NOMO-1 treated with DMSO at 0.1 percent for 48 hours (cell line): ENCODE measurements at regions not wholly inside any gene's neighbourhood (a gene's known extent, or its start where the extent isn't known, plus 50 kb on each side); places are given as distances from the start of the nearest gene placed in this dataset.

ENCODE experiments used
- DNase-seq: peaks from one replicate; lab custom pipeline; 2025; ENCODE audit not compliant: unreplicated experiment; lab: John Stamatoyannopoulos, UW

DNA sequence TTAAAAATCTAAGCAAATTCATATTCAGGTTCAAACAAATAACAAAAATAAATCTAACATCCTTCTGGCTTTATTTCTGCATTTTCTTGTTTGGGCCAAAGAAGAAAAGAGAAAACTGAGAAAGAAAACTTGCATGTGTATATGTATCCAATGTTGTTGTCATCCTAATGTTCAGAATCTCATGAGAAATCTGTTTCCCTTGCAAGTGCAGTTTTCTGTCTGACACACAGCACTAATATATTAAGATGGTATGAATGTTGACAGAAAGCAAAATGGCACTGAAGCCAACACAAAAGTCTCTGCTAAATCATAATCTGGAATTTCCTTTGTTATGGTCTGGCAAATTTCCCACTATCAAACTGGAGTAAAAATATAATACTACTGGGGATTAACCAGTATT, 235.9 kb downstream of the HGF start:
- DNase-seq = no peak

DNA sequence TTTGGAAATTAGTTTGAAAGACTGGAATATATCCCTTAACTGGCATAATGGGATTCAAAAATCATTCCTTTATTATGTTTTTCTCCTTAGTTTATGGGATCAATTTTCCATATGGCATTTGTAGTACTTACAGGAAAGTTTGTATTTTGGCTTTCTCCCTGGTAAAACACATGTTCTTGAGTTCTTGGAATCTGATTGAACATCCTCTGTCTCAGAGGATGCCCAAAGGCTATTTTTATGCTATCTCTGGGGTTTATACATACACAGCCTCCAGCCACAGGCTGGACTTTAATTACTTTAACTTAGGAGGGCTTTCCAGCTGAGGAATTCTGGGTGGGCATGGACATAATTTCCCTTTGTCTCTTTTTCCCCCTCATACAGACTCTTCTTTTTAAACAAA, 236.4 kb downstream of the HGF start:
- DNase-seq = no peak

DNA sequence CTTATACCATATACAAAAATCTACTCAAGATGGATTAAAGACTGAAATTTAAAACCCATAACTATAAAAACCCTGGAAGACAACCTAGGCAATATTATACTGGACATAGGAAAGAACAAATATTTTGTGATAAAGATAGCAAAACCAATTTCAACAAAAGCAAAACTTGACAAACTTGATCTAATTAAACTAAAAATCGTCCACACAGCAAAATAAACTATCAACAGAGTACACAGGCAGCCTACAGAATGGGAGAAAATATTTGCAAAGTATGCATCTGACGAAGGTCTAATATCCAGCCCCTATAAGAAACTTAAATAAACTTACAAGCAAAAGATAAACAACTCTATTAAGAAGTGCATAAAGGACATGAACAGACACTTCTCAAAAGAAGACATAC, 240.1 kb downstream of the HGF start:
- no peak for DNase-seq

DNA sequence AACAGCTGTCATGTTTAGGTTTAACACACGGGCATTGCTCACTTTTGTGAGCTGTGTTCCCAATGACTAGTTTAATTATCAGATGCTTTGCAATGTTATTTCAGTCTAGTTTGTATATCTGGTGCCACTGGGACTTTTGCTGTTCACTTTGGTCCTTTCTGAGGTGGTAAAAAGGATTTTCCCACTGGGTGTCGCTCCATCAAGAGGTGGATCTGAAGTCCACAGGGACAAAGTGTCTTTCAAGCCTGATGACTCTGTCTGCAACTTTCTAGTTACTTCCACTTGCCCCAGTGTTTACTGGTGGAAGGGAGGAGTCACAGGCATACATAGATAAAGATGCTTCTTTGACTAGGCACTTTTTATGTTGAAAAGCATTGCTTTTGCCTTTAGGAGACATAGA, 242.2 kb downstream of the HGF start:
- DNase-seq = no peak

DNA sequence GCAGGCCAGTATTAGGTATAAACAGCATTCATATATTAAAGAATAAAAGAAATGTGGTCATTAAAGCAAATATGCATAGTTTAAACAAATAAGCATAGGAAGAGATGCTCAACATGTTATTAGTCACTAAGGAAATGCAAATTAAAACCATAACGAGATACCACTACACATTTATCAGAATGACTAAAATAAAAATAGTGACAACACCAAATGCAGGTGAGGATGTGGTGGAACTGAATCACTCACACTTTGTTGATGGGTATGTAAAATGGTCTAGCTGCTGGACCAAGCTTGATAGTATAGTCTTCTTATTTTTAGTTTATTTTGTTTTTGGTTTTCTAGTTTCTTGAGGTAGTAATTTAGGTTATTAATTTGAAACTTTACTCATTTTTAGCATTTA, 242.9 kb downstream of the HGF start:
- DNase-seq = no peak

DNA sequence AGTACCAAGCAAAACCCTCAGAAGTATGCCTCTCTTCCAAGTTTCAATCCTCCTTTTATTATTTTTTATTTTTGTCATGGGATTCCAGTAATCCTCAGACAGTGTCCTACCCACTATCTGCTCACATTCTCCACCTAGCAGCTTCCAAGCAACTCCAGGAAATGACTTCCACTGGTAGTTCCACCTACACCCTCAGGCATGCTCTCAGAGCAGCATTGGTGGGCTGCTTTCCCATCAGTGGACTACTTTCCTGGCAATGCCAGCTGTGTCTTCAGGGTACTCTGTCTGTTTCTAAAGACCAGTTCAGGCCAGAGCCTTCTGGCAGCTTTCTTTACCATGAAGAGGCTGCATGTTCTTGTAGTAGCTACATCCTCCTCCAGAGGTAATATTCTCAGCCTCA, 244.0 kb downstream of the HGF start:
- DNase-seq = no peak

DNA sequence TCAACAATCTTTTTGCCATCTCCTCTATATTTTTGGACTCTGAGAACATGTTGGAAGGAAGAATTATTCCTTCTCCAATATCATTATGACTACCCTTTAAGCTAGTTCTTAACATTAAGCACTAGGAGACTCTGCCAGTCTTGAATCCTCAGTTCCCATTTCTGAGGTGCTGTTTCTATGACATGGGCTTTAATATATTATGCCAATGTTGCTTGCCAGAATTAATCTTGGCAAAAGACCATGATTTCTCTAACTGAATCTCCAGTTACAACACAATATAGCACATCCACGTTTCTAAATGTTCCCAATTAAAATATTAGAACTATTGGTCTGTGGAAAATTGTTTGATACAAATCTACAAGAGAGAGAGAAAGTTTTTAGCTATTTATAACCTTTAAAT, 250.0 kb downstream of the HGF start:
- no peak for DNase-seq

DNA sequence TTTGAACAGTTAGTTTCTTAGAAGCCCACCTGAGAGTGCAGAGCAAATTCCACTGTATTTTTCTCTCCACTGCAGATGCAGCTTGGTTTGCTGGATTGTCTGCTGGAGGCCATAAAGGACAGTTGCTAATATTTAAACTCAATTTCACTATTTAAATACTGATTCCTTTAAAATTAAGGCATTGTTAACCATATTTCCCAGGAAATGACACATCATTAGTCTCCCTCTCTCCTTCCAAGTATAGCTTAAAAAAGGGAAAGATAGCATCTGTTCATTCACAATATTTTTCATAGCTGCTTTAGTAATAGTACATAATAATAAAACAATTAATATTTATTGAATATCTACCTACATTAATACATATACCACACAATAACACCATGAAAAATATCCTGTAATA, 252.9 kb downstream of the HGF start:
- DNase-seq = no peak

DNA sequence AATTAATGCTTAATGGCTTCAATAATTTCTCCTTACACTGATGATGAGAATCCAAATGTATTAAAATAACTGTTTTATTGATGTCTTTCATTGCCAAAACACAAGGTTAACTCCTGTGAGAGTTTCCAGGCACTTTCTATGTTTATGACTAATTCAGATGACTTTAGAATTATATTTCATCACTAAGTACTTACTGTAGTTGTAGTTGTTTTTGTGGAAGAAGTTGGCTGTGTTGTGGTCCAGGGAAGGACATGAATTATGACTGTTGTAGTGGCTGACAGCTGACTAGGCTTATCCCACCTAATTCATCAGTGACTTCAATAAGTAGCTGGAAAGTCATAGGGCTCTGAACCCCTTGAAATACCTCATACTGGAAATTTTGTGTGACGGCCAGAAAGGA, 254.8 kb downstream of the HGF start:
- no peak for DNase-seq

DNA sequence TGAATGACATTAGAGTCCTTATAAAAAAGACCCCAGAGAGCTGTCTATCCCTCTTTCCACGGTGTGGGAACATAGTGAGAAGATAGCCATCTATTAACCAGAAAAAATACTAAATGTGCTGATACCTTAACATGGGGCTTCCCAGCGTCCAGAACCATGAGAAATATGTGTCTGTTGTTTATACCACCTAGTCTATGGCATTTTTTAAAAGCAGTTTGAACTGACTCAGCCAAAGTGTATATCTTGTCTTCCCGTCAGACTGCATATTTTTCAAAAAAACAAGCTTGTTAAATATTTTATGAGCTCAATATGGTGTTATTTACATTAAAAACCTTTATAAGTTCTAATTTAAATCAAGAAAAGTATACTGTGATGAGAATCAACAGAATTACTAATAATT, 255.3 kb downstream of the HGF start:
- DNase-seq = no peak

DNA sequence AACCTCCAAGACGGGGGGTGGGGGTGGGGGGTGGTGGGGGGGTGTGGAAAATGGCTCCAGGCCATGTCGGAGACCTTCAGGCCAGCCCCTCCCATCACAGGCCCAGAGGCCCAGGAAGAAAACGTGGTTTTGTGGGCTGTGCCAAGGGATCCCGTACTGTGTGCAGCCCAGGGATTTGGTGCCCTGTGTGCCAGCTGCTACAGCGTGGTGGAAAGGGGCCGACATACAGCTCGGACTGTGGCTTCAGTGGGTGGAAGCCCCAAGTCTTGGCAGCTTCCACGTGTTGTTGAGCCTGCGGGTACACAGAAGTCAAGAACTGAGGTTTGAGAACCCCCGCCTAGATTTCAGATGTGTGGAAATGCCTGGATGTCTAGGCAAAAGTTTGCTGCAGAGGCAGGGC, 259.7 kb downstream of the HGF start:
- DNase-seq = no peak

DNA sequence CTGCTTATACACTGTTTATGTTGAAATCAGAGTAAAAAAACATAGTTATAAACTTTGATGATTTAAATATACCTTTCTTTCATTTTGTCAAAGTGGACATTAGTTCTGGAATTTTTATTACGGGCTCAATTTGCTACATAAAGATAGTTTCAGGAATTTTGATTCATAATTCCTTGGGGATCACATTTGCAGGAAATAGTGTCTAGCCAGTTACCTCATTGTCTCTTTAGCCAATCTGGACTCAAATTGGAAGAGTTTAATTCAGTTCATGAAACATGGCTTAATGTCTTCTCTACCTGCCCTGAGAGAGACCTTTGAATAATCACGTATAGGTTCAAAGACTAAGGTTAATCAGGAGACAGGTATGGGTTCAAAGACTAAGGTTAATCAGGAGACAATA, 262.6 kb downstream of the HGF start:
- DNase-seq = no peak

DNA sequence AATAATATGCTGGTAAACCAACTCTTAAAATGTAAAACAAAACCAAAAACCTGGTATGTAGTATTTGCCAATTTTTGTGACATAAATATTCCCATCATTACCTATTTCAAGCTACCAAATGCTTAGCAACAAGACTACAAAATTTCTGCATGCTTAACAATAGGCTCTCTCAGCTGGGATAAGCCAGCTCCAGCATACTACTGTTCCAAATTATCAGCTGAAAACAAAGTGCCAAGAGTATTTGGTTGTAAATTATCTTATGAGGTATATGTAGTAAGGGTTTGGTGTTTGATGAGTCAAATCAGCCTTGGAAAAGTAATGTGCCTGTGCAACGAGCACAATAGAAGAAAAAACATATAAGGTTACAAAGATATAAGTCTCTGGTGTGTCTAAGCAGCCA, 263.2 kb downstream of the HGF start:
- DNase-seq = no peak

DNA sequence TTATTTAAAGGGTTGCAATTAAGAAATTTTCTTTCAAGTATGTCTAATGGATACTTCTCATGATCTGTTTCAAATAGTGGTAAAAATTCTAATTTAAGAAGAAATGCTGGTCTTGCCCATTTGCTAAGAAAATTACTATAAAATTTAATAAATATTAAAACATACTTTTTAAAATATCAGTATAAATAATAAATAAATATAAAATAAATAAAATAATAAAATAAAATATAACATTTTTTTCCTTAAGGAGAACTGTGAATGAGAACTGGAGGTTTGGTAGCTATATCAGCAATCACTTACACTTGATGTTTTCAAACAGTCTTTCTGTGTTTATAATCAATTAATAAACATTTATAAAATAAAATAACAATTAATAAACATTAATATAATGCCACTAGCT, 266.1 kb downstream of the HGF start:
- no peak for DNase-seq

DNA sequence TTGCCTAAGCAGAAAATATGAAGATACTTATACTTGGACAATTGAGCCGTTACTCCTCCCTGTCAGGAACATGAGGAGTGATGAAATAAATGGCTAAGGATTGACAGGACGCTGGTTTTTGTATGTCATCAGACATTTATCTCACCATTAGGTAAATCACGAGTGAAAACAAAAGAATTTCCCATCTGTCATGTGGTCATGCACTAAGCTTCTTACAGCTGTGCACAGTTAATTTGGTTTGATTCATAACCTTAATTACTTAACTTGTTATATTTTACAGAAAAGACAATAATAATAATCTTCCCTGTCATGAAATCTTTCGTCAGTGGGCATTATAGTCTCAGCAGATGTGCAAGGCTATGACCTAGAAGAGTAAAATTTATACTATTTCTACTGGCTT, 266.5 kb downstream of the HGF start:
- no peak for DNase-seq

DNA sequence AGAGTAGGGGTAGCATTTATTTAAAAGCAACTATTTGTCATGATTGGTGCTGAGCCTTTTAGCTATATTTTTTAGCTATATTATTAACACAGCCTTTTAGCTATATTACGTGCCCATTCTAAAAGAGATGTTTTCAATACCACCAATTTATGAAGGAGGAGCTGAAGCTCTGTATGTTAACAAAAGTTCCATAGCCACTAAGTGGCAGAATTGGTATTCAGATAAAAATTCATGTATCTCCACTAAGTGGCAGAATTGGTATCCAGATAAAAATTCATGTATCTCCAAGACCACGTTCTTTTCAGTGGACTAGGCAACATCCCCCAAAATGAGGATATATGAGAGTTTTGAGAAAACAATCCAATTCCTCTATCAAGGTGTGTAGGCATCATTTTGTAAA, 268.6 kb downstream of the HGF start:
- peak; percentile 77 for DNase-seq

DNA sequence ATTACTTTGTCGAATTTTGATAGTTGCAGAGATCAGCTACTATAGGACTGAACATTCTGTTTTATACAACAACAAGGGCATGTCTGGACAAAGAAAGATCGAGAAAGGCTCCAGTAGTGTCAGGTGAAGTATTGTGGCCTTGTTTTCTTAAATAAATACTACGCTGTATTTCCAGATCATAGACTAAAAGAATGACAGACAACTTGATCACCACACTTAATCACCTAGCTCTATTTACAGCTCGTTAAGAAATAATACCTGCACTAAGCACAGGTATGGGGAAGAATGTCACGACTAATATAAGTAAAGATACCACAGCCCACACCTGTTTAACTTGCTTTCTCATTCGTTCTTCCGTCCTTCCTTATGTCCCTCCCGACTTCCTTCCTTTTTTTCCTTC, 269.2 kb downstream of the HGF start:
- no peak for DNase-seq

DNA sequence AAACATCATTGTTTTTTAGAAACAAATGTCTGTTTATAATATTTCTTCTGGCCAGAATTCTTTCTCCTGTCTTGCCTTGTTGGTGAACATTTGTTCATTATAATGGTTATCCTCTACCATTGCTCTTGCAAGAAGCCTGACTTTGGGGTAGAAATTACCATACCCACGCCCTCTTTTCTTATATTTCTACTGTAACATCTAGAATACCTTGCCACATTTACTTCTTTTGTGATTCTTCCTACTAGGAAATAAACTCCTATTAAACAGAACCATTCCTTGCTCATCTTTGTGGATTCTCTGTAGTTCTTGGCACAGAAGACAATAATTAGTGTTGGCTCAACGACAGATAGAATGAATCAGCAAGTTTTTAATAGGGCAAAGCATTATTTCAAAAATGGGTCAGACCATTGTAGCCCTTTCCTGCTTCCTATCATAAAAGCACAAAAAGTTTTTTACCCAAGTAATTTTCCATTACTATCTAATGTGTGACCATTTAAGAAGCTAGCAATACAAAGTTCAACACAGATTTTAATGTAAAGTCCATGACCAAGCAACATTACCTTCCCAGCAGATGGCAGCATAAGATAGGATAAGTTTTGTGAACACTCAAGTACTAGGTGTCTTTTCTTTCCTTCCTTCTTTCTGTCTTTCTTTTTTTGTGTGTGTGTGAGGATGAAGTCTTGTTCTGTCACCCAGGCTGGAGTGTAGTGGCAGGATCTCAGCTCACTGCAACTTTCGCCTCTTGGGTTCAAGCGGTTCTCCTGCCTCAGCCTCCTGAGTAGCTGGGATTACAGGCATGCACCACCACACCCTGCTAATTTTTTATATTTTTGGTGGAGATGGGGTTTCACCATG, 270.4 kb downstream of the HGF start:
- peak; percentile 93 for DNase-seq

DNA sequence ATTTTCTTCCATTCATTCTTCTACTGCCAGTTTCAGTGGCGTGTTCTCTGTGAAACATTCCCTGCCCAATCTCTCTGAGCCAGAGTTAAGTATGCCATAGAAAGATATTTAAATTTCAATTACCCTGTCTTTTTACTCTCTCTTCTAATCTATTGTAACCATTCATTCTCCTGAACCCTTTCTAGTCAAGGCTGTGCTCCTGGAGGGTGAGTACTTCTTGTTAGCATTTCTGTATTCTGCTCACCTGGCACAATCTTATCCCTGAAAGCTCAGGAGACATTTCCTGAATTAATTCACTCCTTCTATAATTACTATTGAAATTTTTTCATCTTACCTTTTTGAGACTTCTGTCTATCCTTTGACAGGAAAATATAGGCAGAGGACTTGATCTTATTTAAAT, 271.7 kb downstream of the HGF start:
- DNase-seq = no peak

DNA sequence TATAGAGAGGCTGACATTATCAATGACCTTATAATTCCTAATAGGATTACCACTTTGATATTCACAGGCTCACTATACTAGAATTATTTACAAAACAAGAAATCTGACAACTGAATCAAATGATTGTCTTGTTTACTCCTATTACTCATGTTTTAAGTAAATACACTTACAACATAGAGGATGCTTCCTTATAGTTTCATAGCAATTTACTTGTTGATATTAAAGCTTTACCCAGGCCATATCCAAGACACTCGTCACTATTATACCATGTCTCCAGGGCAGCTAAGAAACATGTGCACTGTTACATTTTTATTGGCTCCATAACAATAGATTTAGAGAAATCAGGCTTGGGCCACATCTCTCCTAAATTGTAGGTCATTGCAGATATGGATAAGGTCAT, 276.9 kb downstream of the HGF start:
- no peak for DNase-seq

DNA sequence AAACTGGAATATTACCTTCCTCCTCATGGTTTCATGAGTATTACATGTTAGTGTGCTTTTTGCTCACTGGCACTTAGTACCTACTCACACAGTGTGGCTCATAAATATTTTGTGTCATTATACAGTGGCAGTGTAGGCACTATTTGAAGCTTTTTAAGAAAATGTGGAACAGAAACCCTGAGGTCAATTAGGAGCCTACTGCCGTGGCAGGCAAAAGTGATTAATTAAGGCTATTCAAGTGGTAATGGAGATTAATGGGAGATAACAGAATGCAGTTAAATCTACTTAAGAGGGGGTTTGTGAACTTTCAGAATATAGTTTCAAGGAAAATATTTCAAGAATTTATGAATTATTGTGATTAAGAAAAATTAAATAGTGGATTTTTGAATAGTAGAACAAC, 277.6 kb downstream of the HGF start:
- peak; percentile 74 for DNase-seq

DNA sequence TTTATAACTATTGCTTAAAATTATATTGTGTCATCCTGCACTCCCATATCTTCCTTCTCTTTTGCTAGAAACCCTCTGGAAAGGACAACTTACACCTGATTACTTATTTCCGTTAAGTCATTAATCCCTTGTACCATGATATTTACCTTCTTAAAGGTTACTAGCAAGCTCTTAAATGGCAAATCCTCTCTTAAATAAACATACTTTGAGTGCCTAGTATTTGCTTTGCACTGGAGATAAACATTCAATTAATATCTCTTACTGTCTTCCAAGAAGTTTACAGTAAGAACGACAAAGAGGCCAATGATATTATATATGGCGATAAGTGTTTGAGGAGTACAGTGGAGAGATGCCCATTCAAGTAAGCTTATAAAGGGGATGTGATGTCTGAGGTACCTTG, 278.3 kb downstream of the HGF start:
- DNase-seq = no peak

DNA sequence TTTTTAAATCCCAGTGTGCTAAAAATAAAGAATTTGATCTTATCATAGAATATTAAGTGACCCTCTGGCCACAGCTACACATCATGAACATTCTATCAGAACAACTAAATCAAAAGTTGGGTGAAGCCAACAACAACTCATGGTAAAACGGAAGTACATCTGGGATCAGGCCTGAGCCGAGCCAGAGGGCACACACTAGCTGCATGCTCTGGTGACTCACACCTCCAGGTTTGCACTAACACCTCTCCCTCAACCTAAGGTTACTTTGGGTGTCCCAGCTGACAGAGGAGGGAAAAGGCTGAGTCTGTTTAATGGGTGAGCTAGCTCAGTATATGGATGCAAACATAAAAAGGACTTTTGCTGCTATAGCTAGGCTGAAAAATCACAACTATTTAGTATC, 281.6 kb downstream of the HGF start:
- DNase-seq = no peak
